ENCODE measurements at regions not wholly inside any gene's neighbourhood (a gene's known extent, or its start where the extent isn't known, plus 50 kb on each side); places are given as distances from the start of the nearest gene placed in this dataset.
"Not testable (repeated sequence)": the region's sequence is repeated elsewhere in the genome, so short reads cannot be mapped to it uniquely, and the experiment has no call there.

- DNase-seq (ENCODE audit: extremely low read depth, low read depth): no peak
These were observed 151.7 kb downstream of the THBS2 start for GRCh38 chr6:169101981-169102380.

- DNase-seq (ENCODE audit: extremely low read depth, low read depth): no peak
These were observed 152.4 kb downstream of the THBS2 start for GRCh38 chr6:169101036-169101805.

DNA sequence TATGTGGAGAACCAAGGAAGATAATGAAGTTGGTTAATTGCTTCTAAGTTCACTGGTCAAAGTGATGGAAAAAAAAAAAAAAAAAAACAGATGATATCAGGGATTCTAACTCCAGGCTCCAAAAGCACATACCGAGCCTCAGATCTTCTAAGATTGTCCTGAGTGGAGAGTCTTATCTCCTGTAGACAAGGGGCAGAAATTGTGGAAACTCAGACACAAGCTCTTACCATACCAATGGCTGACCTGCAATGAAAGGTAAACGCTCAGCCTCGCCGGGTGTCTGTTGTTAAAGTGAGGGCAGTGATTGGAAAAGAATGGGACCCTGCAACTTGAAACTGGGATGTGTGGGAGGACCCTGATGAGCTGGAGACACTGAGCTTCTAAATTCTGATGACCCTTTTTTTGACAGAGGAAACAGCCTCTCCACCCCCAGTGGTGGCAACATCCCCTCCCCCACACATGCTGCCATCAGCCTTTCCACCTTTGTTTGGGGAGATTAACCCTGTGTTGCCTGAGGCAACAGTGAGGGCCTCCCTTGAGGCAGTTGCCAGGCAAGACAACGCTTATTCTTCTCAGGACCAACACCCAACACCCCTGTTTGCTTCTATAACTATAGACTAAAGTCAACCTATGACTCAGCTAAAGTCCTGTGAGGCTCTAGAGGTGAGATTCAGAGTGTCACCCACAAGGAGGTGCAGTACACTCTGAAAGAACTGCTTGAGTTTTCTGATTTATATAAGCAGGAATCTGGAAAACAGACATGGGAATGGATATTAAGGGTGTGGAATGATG is 154.0 kb downstream of the THBS2 start:
- DNase-seq (ENCODE audit: extremely low read depth, low read depth): peak; percentile 16

GRCh38 chr6:169098651-169099050 is 155.0 kb downstream of the THBS2 start:
- not testable (repeated sequence) for DNase-seq (ENCODE audit: extremely low read depth, low read depth)

DNA sequence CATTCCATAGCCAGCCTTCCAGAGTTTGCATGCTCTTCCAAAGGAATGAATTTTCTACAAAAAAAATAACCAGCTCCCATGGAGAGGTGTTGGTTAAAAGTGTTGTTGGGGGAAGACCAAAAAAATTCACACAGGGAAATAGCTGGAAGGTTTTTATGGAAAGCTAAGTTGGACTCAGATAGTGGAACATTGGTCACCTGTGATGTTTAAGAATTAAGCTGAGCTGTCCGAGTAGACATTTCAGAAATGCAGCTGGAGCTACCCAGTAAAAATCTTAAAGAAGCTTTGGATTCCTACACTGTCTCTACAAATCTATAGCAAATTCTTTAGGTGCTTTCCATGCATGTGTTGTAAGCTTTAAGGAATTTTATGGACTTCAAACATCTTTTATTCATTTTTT is 155.5 kb downstream of the THBS2 start:
- no peak for DNase-seq (ENCODE audit: extremely low read depth, low read depth)

DNA sequence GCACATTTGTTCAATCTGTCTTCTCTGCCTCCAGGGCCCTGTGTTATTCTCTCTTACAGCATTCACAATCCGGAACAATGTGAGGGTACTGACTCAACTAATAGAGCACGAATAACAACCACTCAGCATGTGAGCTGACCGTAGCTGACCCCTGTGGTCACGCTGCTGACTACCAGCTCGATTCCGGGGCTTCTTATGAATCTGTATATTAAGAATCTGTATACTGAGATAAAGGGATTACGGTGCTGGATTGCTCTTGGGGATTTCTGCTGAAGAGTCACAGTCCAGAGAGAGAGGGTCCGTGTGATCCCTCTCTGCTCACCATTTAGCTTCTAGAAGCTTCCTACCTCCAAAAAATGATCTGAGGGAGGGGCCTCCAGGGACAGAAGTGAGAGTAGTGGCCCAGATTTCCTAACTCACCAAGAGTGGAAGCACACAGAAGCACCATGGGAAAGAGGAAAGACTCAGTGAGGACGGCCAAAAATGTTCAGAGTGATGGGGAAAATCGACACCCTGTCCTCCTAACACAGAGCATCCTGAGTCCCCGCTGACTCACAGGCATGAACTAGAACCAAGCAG is 156.2 kb downstream of the THBS2 start:
- no peak for DNase-seq (ENCODE audit: extremely low read depth, low read depth)

DNA sequence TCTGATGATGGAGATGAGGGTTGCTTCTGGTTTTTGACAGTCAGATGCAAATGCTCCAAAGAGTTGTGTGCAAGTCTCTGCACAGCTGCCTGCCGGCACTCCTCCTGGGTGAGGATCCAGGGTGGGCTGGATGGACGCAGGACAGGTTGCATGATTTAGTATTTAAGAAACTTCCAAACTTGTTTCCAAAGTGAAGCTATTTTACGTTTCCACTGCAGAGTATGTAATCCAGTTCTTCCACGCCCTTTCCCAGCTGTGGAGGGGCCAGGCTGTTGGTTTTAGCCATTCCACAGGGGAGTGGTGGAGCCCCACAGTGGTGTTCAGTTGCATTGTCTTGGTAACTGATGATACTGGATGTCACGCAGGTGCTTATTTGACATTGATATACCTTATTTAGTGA is 157.3 kb downstream of the THBS2 start:
- DNase-seq (ENCODE audit: extremely low read depth, low read depth): no peak

- DNase-seq (ENCODE audit: extremely low read depth, low read depth): no peak
These were observed 158.5 kb downstream of the THBS2 start for GRCh38 chr6:169095153-169095552.

- DNase-seq (ENCODE audit: extremely low read depth, low read depth): no peak
These were observed 159.1 kb downstream of the THBS2 start for GRCh38 chr6:169094552-169094950.

DNA sequence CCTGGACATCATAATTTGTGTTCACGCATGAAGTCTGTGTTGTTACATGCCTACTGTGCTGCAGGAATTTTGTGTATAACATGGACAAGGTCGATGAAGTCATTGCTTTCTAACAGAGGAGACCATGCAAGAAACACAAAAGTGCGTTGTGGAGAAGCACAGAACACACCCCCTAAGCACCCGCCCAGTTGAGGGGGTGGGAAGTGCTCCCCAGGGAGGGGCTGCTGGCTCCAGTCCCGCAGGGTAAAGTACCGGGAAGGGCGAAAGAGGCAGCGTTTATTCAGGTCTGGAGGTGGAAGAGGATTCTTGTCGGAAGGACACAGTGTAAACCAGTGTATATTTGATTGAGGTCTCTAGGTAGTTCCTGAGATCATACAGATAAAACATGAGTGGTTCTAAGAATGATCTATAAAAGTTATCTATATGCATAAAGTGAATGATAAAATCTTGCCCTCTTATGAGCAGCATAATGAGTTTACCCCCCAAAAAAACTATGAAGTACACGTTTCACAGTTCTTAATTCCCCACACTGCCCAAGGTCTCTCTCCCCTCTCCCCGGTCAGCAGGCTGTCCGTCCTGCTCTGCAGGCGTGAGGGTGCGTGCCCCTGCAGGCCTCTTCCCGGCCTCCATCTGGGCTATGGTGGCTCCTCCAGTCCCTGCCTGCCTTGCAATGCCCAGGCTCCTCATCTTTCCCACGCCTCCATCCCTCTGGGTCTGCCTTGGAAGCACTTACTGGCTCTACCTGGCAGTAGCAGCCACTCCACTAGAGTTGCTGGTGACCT is 159.7 kb downstream of the THBS2 start:
- no peak for DNase-seq (ENCODE audit: extremely low read depth, low read depth)

DNA sequence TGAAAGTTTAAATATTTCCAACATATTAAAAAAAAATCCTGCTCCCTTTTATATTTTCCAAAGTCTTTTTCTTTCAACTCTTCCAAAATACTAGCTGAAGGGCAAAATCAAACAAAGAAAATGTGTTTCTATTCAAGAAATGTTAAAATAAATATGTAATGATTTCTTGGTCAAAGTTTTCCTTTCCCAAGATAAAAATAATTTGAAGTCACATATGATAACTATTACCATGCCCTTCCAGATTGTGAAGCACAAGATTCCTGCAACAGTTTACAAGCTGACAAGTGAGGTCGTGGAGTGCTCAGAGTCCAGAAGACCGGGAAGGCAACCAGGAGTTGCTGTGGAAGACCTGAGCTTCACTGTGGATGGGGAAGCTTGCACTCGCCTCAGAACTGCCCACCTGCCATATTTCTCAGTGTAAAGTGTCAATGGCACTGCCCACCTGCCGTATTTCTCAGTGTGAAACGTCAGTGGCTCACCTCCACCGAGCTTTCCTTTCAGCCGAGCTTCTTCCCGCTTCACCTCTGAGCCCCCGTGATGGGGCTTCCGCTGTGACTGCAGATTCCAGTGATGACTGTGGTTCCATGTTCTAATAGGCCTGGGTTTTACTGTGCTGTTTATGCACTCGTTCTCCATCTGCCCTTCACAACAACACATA is 160.5 kb downstream of the THBS2 start:
- DNase-seq (ENCODE audit: extremely low read depth, low read depth): no peak

- no peak for DNase-seq (ENCODE audit: extremely low read depth, low read depth)
These were observed 161.3 kb downstream of the THBS2 start for GRCh38 chr6:169092375-169092774.

DNA sequence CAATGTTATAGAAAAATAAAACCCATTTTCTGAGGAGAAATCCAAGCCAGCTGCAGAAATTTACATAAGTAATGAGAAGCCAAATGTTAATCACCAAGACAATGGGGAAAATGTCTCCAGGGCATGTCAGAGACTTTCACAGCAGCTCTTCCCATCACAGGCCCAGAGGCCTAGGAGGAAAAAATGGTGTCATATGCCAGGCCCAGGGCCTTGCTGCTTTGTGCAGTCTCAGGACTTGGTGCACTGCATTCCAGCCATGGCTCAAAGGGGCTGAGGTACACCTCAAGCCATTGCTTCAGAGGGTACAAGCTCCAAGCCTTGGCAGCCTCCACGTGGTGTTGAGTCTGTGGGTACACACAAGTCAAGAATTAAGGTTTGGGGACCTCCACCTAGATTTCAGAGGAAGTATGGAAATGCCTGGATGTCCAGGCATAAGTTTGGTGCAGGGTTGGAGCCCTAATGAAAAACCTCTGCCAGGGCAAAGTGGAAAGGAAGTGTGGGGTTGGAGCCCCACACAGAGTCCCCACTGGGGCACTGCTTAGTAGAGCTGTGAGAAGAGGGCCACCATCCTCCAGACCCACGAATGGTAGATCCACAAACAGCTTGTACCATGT is 163.0 kb downstream of the THBS2 start:
- DNase-seq (ENCODE audit: extremely low read depth, low read depth): not testable (repeated sequence)

DNA sequence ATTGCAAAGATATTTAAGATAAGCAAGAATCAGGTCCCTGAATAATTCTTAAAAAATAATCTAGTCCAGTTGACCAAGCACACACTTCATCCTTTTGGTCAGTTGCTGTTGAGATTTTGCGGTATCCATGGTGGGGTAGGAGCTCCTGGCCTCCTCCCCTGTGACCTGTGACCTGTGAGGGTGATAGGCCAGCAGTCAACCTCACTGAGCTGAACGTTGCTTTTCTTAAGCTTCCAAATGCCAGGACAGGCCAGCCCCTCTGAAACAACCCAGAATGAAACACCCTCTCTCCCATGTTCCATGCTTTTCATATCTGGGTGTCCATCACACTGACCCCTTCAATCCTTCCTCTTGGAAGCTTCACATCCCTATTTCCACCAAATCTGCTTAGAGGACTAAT is 164.9 kb downstream of the THBS2 start:
- DNase-seq (ENCODE audit: extremely low read depth, low read depth): no peak

DNA sequence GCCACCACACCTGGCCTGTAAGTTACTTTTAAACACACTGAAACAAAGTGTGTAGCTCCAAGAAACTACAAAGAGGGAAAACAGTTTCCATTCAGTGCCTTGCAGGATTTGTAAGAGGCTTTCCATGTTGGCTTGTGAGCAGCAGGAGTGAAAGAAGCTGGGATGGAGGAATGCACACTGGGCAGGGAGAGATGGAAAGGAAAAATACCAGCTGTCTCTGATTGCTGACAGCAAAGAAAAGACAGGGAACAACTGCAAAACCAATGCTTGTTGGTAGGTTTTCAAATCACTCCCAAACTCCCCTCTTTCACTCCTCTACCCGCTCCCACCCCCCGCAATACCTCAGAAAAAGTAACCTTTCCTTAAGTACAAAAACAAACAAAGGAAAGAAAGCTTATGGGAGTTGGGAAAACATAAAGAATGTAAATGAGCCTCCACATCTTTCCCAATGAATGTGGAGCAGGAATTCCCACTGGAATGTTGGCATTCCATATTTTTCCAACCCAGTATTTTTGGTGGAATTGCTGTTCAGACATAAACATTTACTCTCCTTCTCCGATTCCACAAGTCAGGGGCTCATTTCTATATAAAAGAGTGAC is 166.1 kb downstream of the THBS2 start:
- no peak for DNase-seq (ENCODE audit: extremely low read depth, low read depth)

- not testable (repeated sequence) for DNase-seq (ENCODE audit: extremely low read depth, low read depth)
These were observed 167.0 kb downstream of the THBS2 start for GRCh38 chr6:169086616-169087015.

DNA sequence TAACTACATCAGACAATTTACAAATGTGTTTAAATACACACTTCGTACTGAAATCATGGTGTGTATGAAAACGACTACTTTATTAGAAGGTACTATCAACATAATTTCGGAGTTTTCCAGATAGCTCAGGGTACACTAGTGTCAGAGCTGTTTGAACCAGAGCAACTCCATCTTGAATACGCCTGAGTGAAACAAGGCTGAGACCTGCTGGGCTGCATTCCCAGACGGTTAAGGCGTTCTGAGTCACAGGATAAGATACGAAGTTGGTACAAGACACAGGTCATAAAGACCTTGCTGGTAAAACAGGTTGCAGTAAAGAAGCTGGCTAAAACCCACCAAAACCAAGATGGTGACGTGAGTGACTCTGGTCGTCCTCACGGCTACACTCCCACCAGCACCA is 167.6 kb downstream of the THBS2 start:
- no peak for DNase-seq (ENCODE audit: extremely low read depth, low read depth)

GRCh38 chr6:169085466-169085865 is 168.2 kb downstream of the THBS2 start:
- no peak for DNase-seq (ENCODE audit: extremely low read depth, low read depth)

DNA sequence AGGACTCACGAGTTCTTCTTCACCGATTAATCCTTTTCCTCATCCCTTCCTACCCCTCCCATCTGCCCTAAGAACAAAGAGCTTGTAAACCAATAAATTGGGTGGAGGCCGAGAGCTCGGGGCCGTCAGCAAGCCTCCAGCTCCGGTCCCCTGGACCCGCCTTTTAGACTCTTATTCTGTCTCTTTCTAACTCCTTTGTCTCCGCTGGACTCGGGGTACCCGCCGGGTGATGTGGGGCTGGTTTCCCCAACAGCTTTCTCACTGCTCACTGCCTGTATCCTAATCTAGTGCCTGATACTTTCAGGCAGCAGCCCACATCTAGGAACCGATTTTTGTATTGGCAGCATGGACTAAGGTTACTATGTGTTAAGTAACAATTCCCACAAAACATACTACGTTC is 169.1 kb downstream of the THBS2 start:
- DNase-seq (ENCODE audit: extremely low read depth, low read depth): not testable (repeated sequence)

- DNase-seq (ENCODE audit: extremely low read depth, low read depth): no peak
These were observed 169.6 kb downstream of the THBS2 start for GRCh38 chr6:169084067-169084466.

All from NCI-H460 (cell line).